HG02623 (cell line): ENCODE measurements at regions not wholly inside any gene's neighbourhood (a gene's known extent, or its start where the extent isn't known, plus 50 kb on each side); places are given as distances from the start of the nearest gene placed in this dataset.

ENCODE experiments used
- ATAC-seq: cut with Tn5 transposase; IDR thresholded peaks from one replicate; pipeline ENCODE4 v1.9.1; 2021; ENCODE audit warnings: moderate library complexity; ENCODE audit not compliant: unreplicated experiment

DNA sequence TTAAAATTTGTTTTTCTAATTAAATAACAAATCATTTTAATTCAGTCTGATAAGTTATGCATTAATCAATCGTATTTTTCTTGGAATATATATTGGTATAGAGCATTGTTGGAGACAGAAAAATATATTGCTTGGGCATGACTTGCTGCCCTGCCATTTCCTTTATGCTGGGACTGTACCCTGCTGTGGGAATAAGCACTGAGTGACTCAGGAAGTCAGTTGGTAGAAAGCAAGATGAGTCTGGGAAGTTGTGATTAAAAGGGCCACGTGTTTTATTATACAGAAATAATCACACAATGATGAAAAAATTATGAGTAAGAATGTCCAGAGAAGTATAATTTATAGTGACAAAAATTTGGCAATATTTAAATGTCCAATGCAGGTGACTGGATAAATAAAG lies 139.5 kb downstream of the KIF18A start:
- no peak for ATAC-seq

DNA sequence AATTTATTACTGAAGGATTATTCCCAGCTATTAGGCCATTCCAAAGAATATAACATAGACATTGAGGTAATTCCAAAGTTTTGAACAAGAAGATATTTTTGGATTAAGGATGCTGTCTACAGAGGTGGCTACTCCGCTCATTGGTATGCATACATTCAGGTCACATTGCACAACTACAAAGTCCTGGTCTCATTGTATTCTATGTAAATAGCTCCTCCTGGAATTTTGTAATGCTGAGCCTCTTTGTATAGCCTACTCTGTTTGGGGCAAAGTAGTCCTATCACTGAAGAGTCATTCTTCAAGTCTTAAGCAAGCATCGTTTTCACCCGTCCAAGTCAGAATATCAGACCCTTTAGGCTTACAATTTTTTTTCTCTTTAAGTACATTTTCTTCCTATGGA lies 142.4 kb downstream of the KIF18A start:
- no peak for ATAC-seq

DNA sequence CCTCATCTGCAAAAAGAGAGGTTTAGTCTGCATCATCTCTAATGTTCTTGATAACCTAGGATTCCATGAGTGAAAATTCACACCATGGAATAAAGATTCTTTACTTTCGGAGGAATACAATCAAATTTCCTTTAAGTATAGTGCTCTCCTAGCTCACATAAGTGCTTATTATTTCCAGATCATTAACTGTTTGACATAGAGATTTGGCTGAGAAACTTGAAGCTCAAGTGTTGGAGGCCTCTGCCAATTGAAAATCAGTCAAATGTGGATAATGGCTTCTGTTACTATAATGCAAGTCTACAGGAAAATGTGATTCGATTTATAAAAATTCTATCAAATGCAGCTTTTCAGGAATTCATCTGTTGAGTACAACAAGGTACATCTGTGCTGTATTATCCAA lies 144.6 kb downstream of the KIF18A start:
- no peak for ATAC-seq

DNA sequence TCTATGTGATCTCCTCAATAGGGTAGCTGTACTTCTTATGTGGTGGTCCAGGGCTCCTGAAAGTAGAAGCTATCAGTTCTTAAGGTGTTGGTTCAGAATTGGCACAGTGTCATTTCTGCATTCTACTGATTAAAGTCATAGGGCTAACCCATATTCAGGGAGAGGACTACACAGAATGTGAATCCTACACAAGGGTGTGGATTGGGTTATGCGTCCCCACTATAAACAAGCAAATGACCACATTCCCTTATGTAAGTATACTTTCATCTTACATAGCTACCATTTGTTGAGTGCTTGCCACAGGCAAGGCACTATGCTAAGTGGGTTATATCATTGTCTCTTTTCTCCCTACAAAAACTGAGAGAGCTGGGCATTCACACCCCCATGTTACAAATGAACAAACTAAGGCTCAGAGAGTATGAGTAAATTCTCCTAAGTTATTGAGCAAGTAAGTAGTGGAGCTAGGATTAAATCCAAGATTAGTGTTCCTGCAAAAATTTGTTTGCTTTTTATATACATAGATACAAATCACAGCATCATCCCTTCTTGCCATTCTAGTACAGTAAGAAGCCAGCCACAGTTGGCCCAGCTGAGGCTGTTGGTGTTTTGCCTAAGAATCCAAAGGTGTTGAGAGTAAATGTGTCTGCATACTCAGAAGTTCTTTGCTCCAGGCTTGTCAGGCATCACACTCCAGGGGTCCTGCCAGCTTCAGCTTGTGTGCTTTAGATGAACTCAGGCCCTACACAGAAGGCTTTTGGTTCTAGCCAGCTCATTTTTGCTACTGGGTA lies 157.8 kb downstream of the KIF18A start:
- ATAC-seq: no peak

DNA sequence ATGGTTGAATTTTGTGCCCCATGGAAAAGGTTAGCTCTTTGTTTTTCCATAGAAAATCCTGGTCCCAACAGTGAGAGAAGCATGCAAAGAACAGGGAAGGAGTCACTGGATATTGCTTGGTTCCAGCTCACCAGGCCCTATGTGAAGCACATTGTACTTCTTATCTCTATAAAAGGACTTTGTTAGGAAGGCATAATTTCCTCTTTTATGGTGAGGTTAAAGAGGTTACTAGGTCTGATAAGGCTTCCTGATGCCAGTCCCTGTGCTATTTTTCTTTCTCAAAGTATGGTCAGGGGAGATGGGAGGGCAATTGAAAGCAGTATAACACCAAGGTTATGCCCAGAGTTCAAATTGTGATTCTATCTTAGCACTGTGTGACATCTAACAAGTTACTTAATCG lies 162.6 kb downstream of the KIF18A start:
- no peak for ATAC-seq

DNA sequence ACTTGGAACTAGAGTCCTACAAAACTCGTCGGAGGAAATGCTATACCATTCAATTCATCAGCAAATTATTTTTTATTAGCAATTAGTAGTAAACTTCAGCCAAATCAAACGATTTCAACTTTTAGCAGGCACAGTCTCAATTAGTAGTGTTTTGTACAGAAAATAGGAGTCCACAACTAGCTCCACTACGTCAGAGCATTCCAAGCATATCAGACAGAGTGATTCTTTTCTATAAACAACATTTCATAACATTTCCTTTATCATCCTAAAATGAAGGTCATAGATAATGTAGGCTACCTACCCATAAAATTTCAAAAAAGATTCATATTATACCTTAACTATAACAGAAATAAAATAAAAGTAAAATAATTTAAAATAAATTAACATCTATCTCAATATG lies 169.9 kb downstream of the KIF18A start:
- ATAC-seq: no peak

DNA sequence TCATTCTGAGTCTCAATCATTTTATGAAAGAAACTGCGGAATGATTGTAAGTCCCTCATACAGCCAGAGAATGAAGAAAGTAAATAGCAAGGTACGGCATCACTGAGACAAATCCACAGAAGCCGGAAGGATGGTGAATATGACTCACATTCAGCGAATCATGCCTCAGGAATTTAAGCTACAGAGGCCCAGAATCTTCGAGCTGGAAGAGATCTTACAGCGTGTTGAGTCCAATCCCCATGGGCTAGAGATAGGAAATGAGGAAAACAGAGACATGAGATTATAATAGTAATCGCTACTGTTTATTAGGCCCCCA lies 173.2 kb downstream of the KIF18A start:
- no peak for ATAC-seq

DNA sequence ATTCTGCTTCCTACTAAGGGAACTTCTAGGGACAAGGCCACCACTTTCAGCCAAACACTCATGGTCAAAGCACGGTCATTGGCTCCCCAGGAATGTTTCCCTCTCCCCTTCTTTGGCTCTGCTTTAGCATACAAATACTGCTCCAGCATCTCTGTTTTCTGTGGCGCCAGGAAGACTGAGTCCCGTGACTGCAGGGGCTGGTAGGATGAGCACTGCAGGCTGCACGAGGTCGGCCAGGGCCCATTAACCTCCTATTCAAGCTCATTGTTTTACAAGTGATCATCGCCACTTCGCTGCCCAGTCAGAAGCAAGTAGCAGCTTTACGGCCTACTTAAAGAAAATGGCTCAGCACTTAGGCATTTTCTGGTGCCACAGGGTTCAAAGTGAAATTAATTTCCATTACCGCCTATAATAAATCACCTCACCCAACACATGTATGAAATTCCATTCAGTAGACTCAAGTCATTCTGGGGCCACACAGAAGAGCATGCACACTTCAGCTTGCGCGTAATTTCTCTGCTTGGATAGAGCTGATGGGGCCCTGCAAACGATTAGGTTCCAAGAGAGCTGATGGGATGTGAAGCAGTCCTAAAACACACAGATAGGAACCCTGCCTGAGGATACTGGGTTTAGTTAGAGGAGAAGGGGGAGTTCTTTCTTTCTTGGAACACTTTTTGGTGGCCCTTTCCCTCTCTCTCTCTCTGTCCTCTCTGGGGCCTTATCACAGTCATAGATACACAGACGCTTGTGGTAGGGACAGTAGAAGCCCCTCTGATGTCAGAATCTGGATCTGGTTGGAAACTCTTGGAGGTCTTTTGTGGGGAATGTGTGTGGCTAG lies 173.7 kb downstream of the KIF18A start:
- ATAC-seq: no peak

DNA sequence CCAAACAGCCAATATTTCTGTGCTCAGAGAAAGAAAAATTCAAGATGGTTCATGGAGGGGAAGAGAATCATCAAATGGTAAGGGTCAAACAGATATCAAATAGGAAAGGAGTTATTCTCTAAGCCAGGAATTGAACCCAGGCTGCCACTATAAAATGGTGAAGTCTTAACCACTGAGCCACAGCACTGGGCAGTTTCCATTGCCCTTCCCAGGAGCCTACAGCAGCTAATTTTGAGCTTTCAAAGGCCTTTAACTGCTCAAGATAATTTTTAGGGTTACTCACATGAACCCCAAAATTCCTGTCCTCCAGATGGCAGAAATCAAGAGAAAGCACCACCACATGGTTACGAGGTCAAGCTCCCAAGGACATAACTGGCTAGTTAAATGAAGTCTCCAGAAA lies 176.2 kb downstream of the KIF18A start:
- no peak for ATAC-seq

DNA sequence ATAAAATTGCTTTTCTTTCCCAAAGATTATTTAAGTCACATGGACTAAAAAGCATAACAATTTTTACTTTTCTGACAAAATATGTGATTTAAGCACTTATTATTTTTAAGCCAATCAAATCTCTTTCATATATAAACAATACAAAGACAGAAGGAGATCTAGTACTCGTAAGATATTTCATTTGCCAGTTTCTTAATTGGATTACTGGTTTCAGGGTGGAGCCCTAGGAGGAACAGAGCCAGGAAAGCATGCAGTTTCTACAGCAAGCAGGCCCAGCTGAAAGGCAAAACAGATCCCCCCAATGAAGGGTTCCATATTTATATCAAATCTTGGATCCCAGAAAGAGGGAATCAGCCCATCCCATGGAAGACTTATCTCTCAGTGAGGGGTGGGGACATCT lies 177.0 kb downstream of the KIF18A start:
- no peak for ATAC-seq

DNA sequence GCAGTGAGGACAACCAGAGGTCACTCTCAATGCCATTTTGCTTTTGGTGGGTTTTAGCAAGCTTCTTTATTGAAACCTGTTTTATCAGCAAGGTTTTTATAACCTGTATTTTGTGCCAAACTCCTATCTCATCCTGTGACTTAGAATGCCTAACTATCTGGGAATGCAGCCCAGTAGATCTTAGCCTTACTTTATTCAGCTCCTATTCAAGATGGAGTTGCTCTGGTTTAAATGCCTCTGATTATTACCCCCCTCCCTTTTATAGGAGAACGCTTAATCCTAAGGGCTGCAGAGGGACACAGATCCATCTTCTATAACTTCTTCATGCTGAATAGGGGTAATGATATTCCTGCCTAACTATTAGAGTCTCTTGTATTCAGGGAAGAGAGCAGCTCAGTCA lies 179.1 kb downstream of the KIF18A start:
- ATAC-seq: no peak

DNA sequence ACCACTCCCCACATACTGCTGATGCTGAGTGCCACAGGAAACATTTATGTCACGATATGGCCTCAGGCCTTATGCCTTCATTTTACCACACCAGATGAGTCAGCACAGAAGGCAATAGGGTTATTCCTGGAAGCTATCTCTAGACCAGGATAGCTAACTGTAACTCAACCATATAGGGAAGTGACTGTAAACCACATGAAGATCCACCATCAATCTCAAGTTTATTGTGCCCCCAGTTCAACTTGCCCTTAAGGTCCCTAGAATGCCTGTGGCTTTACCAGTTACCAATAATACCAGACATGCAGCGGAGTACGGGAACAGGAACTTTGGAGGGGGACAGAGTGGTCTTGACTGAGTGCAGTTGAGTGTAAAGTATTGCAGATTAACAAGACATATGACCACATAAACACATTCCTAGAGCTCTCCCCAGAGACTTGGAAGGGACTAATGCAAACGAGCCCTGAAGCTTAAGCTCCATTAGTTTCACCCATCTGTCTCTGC lies 180.9 kb downstream of the KIF18A start:
- no peak for ATAC-seq

DNA sequence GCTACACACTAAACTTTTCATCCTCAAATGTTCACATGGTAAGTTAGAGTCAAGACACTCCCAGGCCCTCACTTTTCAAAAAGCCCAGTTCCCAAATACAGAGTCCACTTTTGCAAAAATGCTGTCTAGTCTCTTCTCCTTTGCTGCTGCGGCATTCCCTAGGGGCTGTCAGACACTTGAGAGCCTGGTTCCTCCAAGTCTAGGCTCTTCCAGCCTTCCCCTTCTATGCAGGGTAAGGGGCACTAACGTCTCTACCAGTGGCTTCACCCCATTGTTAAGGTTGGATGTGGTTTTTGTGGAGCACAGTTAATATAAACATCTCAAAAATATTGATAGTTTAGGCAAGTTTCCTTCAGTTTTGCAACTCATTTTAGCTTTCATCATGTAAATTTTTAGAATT lies 181.5 kb downstream of the KIF18A start:
- ATAC-seq: no peak

DNA sequence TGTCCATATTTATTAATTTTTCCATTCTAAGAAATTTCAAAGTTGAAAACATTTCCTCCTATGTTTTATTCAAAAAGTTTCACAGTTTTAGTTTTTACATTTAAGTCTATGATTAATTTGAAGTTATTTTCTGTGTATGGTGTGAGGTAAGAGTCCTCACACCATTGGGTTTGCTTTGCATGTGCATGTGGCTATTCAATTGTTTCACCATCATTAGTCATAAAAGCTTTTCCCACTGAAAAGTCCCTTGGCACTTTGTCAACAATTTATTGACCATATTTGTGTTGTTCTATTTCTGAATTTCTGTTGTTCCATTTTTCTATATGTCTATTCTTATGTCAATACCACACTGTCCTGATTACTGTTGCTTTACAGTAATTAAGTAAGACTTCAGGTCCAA lies 186.5 kb downstream of the KIF18A start:
- ATAC-seq: no peak

DNA sequence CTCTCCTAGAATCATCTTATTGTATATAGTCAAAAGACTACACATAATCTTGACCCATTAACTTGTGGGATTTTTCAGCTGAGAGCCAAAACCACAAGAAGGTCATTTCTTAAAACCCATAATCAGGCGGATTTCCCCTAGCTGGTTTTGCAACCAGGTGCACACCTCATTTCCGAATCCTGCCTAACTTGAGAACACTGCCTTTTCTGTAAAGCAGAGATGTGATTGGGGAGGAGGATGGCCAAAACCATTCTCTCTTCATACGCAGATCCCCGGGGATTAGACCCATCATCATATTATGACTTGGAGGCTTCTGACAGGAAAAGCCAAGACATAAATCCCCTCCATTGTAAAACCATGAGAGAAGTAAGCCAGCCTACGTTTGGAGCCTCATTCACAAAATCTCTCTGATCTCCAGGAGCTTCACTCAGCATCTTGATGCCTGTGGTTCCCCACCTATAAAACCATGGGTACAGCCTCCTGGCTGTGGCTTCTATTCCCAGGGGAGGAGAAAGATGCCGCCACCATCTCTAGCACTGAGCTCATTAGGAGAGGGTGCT lies 191.3 kb downstream of the KIF18A start:
- ATAC-seq: peak; percentile 82

DNA sequence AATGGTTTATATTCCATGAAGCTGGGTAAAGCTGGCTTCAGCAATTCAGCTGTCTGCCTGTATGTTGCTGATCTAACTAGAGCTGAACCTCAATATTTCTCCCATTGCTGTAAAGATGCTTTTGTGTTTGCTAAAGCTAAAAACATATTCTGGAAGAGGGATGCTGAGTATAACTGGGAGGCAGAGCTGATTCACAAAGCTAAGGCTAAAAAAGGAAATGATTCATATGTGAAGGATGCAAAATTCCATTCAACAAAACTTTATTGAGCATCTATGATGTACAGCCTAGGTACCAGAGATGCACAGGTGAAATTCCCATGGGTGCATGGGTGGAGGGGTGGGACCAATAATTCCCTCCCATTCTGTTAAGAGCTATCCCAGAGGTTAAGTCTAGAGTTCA lies 193.9 kb downstream of the KIF18A start:
- ATAC-seq: no peak

DNA sequence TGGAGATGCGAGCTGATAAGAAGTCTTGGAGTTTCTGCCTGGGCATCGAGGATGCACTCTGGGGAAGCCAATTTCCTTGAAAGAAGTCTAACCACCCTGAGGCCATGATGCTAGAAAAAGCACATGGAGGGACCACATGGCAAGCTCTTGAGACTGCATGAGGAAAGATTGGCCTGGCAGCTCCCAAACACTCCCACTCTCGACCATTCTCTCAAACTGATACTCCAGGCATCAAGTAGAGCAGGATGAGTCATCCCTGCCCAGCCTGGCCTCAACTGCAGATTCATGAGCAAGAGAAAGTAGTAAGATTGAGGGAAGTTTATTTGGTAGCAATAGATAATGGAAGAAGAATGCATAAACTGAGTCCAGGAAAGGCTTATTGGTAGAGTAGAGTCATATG lies 194.3 kb downstream of the KIF18A start:
- ATAC-seq: no peak

DNA sequence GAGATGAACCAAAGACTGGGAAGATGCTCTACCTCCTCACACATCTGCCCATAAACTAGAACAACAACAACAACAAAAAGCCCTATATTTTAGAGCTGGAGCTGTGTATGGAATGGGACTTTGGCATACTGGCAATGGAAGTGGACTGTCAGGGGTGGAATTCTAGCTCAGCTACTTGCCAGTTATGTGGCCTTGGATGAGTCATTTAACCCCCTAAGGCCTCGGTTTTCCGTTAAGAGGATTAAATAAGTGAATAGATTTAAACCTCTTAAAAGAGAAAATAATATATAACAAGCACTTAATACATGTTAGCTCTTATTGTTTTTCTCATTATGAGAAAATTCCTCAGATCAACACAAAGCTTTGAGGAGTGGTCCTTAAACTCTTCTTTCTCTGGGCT lies 195.0 kb downstream of the KIF18A start:
- ATAC-seq: no peak

DNA sequence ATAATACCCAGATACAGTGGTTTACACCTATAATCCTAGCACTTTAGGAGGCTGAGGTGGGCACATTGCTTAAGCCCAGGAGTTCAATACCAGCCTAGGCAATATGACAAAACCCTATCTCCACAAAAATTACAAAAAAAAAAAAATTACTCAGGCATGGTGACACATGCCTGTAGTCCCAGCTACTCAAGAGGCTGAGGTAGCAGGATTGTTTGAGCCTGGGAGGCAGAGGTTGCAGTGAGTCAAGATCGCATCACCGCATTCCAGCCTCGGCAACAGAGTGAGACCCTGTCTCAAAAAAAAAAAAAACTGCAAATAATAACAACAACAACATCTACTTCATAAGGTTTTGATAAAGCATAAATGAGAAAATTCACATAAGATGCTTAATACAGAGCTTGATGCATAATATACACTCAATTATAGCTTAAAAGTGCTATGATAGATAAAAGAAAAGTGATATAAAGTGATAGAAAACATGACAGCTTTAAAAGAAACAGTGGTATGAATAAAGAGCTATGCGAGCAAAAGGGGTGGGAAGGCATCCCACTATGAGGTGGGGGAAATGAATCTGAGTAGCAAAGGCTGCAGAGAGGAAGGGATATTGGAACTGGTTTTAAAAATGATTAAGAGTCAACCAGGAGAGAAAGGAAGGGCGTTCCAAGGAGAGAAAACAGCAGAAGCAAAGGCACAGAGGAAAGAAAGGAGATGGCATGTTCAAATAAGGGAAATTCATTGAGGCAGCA lies 197.6 kb downstream of the KIF18A start:
- ATAC-seq: no peak

DNA sequence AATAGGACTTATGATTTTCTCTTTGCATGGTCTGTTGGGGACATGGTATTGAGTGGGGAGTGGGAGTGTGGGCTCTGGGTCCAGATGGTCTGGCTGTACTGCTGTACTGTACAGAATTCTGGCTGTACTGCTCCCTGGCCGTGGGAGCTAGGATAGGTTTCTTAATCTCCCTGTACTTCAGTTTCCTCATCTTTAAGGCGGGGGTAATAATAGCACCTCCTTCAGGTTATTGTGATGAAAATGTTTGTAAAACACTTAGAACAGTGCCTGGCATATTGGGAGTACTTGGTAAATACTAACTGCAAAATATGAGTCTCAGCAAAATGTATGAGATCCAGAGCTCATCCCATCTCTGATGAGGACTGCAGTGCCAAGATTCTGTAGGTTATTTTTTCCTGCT lies 198.6 kb downstream of the KIF18A start:
- ATAC-seq: no peak

DNA sequence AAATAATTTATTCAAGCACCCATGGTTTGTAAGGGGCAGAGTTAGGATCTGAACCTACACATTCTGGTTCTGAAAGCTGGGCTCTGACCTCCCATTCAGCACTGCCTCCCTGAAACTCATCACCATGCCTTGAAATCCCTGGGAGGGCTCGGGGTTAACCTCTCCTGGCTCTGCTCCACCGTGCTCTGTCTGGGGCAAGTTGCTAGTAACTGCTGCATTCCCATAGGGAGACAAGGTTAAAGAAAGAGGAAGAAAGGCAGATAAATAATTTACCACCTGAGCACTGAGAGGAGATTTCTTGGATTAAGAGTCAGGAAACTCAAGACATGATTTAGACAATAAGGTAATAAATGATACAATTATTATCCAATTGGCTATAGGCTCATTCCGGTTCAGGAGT lies 199.3 kb downstream of the KIF18A start:
- no peak for ATAC-seq
